ENCODE measurements at regions not wholly inside any gene's neighbourhood (a gene's known extent, or its start where the extent isn't known, plus 50 kb on each side); places are given as distances from the start of the nearest gene placed in this dataset.

DNA sequence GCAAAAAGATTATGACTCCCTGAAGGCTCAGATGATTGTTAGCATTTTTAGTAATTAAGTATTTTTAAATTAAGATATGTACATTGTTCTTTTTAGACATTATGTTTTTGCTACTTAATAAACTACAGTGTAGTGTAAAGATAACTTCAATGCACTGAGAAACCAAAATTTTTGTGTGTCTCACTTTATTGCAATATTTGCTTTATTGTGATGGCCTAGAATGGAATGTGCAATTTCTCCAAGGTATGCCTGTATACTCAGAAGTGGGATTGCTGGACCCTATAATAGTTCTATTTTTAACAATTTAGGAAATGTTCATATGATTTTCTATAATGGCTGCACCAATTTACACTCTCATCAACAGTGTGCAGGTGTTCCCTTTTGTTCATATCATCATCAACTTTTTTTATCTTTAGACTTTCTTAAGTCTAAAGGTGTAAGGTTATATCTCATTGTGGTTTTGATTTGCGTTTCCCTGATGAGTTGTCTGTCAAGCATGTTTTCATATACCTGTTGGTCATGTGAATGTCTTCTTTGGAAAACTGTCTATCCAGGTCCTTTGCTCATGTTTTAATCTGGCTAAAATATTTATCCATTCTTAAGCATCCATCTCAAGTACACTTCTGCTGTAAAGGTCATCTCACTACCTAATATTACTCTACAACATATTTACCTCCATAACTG lies 1323.5 kb upstream of the LRRTM3 start:
- TF ChIP-seq, protein P1, sequence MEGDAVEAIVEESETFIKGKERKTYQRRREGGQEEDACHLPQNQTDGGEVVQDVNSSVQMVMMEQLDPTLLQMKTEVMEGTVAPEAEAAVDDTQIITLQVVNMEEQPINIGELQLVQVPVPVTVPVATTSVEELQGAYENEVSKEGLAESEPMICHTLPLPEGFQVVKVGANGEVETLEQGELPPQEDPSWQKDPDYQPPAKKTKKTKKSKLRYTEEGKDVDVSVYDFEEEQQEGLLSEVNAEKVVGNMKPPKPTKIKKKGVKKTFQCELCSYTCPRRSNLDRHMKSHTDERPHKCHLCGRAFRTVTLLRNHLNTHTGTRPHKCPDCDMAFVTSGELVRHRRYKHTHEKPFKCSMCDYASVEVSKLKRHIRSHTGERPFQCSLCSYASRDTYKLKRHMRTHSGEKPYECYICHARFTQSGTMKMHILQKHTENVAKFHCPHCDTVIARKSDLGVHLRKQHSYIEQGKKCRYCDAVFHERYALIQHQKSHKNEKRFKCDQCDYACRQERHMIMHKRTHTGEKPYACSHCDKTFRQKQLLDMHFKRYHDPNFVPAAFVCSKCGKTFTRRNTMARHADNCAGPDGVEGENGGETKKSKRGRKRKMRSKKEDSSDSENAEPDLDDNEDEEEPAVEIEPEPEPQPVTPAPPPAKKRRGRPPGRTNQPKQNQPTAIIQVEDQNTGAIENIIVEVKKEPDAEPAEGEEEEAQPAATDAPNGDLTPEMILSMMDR (conservative IDR thresholded peaks at IDR 0.05): no peak

DNA sequence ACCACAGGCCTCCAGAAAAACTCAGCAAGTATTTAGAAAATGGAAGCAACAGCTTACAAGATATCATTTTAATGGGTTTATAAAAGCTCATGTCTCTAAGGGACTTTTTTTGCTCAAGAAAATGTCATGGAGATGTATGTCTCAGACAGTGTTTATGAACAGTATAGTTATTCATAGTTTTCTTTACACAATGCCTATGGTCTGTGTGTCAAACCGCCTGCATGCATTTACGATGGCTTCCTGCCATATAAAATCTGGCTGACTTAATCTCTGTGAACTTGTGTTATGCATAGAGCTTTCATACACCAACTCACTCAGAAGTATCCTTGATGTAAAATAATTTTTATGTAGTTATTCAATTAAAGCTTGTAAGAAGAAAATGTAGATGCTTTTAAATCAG lies 1314.2 kb upstream of the LRRTM3 start:
- TF ChIP-seq, protein P1 (conservative IDR thresholded peaks at IDR 0.05): no peak
- no peak overlapping the region for H3K27ac ChIP-seq

More for the DNA sequence above, 1323.5 kb upstream of the LRRTM3 start:
- H3K27ac ChIP-seq: no peak overlapping the region

DNA sequence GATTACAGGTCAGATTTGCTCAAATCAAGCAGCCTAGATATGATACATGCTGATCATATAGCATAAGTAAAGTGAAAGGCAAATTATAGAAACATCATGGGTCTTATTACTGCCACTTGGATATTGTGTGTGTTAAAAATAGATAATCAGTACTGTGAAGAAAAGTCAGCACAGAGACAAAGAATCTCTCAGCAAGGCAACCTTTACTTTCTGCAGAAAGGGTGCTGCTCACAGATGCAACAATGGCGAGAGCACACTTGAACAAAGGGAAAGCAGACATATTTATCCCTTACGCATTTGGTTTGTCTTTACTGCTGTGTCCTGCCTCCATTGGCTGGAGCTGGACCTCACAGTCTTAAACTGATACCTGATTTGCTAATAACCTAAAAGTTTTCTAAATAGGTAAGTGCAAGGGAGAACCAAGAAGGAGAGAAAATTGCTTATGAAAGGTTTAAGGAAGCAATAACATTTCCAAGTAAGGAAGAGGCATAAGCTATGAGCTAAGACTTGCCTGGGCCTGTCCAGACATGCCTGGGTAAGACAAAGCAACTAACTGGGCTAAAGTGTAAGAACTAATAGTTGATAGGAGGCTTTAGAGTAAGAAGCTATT lies 1310.8 kb upstream of the LRRTM3 start:
- TF ChIP-seq, protein P1 (conservative IDR thresholded peaks at IDR 0.05): no peak
- H3K27ac ChIP-seq: no peak overlapping the region

DNA sequence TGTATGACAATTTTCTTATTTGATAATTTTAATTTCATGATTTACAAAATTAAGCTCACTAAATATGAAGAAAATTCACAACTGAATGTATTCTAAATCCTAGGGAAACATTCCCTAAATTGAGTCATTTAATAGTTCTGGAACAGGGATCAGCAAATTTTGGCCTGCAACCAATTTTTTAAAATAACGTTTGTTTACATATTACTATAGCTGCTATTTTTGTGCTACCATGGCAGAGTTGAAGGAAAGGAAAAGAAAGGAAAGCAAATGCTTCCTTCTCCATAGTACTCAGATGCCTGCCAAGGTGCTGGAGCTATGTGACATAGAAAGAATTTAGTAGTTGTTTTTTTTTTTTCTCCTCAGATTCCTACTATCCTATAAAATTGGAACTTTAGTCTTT lies 1307.7 kb upstream of the LRRTM3 start:
- TF ChIP-seq, protein P1 (conservative IDR thresholded peaks at IDR 0.05): no peak
- H3K27ac ChIP-seq: no peak overlapping the region

DNA sequence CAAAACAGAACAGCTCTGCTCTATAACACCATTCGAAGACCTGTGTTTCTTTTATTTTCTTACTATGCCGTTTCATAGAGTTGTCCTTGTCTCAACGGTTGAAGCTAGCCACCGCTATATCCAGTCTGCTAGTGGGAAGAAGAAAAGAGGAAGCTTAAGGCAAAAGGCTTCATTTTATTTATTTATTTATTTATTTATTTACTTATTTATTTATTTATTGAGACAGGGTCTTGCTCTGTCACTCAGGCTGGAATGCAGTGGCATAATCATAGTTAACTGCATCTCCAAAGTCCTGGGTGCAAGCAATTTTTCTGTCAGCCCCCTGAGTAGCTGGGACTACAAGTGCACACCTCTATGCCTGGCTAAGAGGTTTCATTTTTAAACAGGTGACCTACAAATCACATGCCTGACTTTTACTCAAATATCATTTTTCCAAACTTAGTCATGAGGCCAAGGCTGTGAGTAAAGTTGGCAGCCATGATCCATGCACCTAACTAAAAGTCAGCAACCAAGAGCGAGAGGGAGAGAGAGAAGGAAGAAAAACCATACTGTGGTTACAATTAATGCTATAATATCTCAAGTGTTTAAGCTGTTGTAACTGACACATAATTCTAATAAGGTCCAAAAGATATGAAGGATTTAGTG lies 1305.3 kb upstream of the LRRTM3 start:
- H3K27ac ChIP-seq: no peak overlapping the region
- TF ChIP-seq, protein P1 (conservative IDR thresholded peaks at IDR 0.05): no peak

DNA sequence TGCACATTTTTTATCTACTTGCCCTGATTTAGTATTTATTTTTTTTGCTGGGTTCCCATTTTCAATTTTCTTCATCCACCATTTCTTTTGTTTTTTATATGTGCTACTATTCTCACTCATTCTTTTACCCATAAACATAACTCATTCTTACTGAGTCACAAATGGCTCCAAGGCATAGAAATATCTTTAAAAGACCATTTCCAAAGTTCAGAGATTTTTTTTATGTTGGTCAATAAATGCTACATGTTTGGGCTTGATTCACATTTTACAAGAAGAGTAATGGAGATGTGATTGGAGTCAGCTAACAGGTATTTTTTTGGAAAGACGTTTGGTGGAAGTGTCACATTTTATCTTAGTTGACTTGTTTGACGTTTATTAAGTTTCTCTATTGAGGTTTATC lies 1303.2 kb upstream of the LRRTM3 start:
- H3K27ac ChIP-seq: no peak overlapping the region
- TF ChIP-seq, protein P1 (conservative IDR thresholded peaks at IDR 0.05): no peak

DNA sequence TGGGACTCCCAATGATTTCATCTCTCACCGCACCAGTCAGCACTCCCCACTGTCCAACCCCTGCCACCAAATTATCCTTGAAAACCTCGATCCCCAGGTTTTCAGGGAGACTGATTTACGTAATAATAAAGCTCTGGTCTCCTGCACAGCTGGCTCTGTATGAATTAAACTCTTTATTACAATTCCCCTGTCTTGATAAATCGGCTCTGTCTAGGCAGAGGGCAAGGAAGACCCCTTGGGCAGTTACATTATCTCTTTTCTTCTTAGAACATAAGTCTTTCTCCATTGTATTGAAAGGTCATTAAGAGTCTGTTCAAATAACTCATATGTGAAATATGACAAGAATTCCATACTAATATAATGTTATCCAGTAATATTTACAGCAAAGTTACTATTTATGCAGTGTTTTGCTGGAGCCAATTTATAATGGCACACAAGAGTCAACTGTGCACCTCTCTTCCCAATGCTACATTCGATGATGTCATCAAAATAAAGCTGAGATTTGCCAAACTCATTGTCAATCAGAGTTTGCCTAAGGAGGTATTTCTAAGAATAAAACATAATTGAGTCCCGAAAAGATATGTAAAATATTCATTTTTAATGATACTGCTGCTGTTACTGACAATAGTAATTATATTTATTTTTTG lies 1297.2 kb upstream of the LRRTM3 start:
- H3K27ac ChIP-seq: no peak overlapping the region
- TF ChIP-seq, protein P1 (conservative IDR thresholded peaks at IDR 0.05): no peak
